Hepatocyte (in vitro differentiated cells): ENCODE measurements at regions not wholly inside any gene's neighbourhood (a gene's known extent, or its start where the extent isn't known, plus 50 kb on each side); places are given as distances from the start of the nearest gene placed in this dataset.

Source experiments
- DNase-seq: peaks from one replicate; pipeline ENCODE4 v3.0.0-alpha.2; 2016; ENCODE audit warnings: low spot score
- H2AFZ ChIP-seq: fragments of 200-600 bp; sonication (generic); 2 replicates; pipeline ENCODE4 v1.6.0; 2016; ENCODE audit warnings: antibody characterized with exemption, mild to moderate bottlenecking
- H3K27ac ChIP-seq: fragments of 200-600 bp; sonication (generic); 2 replicates; pipeline ENCODE4 v1.5.1; 2016; ENCODE audit warnings: mild to moderate bottlenecking
- H3K27me3 ChIP-seq: fragments of 200-600 bp; sonication (generic); 2 replicates; pipeline ENCODE4 v1.6.1; 2016
- H3K36me3 ChIP-seq: fragments of 200-600 bp; sonication (generic); replicated peaks from 2 replicates; pipeline ENCODE4 v1.5.1; 2016; ENCODE audit warnings: low read depth; ENCODE audit not compliant: insufficient read depth
- H3K4me1 ChIP-seq: fragments of 200-600 bp; sonication (generic); 2 replicates; pipeline ENCODE4 v1.5.1; 2016; ENCODE audit warnings: mild to moderate bottlenecking, moderate library complexity; ENCODE audit not compliant: insufficient read depth
- H3K4me2 ChIP-seq: fragments of 200-600 bp; sonication (generic); 2 replicates; pipeline ENCODE4 v1.6.0; 2016
- H3K4me3 ChIP-seq: fragments of 200-600 bp; sonication (generic); 2 replicates; pipeline ENCODE4 v1.5.1; 2016; ENCODE audit warnings: mild to moderate bottlenecking
- H3K79me2 ChIP-seq: fragments of 200-600 bp; sonication (generic); 2 replicates; pipeline ENCODE4 v1.6.0; 2017; ENCODE audit warnings: mild to moderate bottlenecking
- H3K9me2 ChIP-seq: fragments of 200-600 bp; sonication (generic); replicated peaks from 2 replicates; pipeline ENCODE4 v1.6.0; 2017; ENCODE audit warnings: mild to moderate bottlenecking; ENCODE audit not compliant: insufficient read depth
- H3K9me3 ChIP-seq: fragments of 200-600 bp; sonication (generic); 2 replicates; pipeline ENCODE4 v1.5.1; 2016; ENCODE audit warnings: low read depth, mild to moderate bottlenecking
- H4K20me1 ChIP-seq: fragments of 200-600 bp; sonication (generic); 2 replicates; pipeline ENCODE4 v1.6.0; 2016; ENCODE audit warnings: mild to moderate bottlenecking; ENCODE audit not compliant: insufficient read depth, poor library complexity, severe bottlenecking
- EZH2 ChIP-seq: fragments of 200-600 bp; sonication (generic); IDR thresholded peaks from 2 replicates; pipeline ENCODE4 v1.6.1; 2016; ENCODE audit warnings: antibody characterized with exemption, mild to moderate bottlenecking, borderline replicate concordance
- EZH2phosphoT487 ChIP-seq: fragments of 200-600 bp; sonication (generic); IDR thresholded peaks from one replicate; pipeline ENCODE4 v1.6.1; 2018; ENCODE audit warnings: antibody characterized with exemption, mild to moderate bottlenecking, low read depth, moderate library complexity; ENCODE audit not compliant: unreplicated experiment, severe bottlenecking
- WGBS: methylation state at CpG from one replicate; pipeline ENCODE4 v1.1.6; 2016; ENCODE audit warnings: low lambda C conversion rate; ENCODE audit errors: missing lambda C conversion rate; 5-methylcytosine and 5-hydroxymethylcytosine counted together
- TF ChIP-seq, protein P1 (sequence below): fragments of 200-600 bp; sonication (generic); IDR thresholded peaks from 2 replicates; pipeline ENCODE4 v1.5.1; 2016; ENCODE audit warnings: antibody characterized with exemption, mild to moderate bottlenecking; ENCODE audit not compliant: poor library complexity

DNA sequence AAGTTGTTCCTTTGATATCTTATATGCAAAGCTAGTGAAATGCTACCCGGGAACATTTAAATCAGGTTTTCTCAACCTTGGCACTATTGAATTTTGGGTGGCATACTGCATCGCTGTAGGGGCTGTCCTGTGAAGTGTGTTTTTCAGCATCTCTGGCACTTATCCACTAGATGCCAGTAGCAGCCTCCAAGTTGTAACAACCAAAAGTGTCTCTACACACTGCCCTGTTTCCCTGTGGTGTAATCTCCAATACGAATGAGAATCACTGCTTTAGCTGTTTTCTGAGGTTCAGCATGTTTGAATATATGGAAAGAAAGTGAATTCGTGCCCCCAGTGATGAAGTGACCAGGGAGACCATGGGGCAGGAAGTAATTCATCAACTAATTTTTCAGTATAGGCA is 551.6 kb upstream of the PRKX start:
- H3K4me2 ChIP-seq = no peak overlapping the region
- no peaks in the 10 kb centered on the region for H3K9me2 ChIP-seq
- no peaks in the 10 kb centered on the region for H3K9me3 ChIP-seq
- no peaks in the 10 kb centered on the region for H4K20me1 ChIP-seq
- H3K4me3 ChIP-seq = no peak overlapping the region
- DNase-seq = no peak
- H2AFZ ChIP-seq = no peak overlapping the region
- no peaks in the 10 kb centered on the region for H3K36me3 ChIP-seq
- no peak overlapping the region for H3K27ac ChIP-seq
- peaks cover 3% of the 10 kb centered on the region for H3K4me1 ChIP-seq
- 95% methylated on average over 4 of the region's 4 CpGs for WGBS
- no peaks in the 10 kb centered on the region for H3K79me2 ChIP-seq
- TF ChIP-seq EZH2phosphoT487 (no peak), EZH2 (no peak)
- TF ChIP-seq, protein P1, sequence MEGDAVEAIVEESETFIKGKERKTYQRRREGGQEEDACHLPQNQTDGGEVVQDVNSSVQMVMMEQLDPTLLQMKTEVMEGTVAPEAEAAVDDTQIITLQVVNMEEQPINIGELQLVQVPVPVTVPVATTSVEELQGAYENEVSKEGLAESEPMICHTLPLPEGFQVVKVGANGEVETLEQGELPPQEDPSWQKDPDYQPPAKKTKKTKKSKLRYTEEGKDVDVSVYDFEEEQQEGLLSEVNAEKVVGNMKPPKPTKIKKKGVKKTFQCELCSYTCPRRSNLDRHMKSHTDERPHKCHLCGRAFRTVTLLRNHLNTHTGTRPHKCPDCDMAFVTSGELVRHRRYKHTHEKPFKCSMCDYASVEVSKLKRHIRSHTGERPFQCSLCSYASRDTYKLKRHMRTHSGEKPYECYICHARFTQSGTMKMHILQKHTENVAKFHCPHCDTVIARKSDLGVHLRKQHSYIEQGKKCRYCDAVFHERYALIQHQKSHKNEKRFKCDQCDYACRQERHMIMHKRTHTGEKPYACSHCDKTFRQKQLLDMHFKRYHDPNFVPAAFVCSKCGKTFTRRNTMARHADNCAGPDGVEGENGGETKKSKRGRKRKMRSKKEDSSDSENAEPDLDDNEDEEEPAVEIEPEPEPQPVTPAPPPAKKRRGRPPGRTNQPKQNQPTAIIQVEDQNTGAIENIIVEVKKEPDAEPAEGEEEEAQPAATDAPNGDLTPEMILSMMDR = no peak
- H3K27me3 ChIP-seq = no peaks in the 10 kb centered on the region

DNA sequence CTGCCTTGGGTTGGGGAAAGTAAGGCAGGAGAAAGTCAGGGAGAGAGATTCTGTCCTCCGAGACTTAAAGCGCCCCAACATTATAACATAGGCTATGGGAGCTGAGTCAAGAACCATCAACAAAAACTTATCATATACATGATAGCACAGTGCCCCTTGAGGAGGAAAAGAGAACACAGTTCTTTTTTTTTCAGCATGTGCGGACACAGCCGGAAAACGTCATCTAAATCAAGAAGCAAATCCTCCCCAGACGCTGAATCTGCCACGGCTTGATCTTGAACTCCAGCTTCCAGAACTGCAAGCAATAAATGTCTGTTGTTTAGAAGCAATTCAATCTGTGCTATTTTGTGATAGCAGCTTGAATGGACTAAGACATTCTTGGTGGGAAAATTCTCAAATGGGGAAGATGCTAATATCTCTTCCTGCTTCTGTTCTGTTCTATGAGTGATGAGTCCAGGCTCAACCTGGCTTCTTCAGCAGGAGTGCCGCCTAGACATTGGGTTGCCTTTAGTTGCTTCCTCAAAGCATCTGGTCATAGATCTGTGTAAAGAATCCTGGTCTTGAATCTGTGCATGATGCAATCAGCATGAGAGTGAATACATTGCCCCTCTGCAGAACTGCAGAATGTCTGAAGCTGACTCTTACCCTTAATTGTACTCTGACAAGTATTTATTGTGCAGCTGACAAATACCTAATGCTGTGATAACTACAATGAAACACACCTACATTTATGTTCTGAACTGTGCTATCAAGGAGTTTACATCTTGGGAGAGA is 549.8 kb upstream of the PRKX start:
- Histone ChIP-seq H3K27me3 (no peaks in the 10 kb centered on the region), H3K79me2 (no peaks in the 10 kb centered on the region), H3K9me2 (no peaks in the 10 kb centered on the region), H2AFZ (peak overlapping the region; percentile 84), H3K4me2 (peak overlapping the region; percentile 71), H4K20me1 (no peaks in the 10 kb centered on the region), H3K4me3 (no peak overlapping the region), H3K4me1 (peaks cover 3% of the 10 kb centered on the region), H3K27ac (no peak overlapping the region), H3K36me3 (no peaks in the 10 kb centered on the region), H3K9me3 (no peaks in the 10 kb centered on the region)
- TF ChIP-seq EZH2phosphoT487 = no peak
- TF ChIP-seq EZH2 = no peak
- TF ChIP-seq, protein P1 = peak; percentile 56
- DNase-seq = peak; percentile 48
- 47% methylated on average over 8 of the region's 8 CpGs for WGBS

DNA sequence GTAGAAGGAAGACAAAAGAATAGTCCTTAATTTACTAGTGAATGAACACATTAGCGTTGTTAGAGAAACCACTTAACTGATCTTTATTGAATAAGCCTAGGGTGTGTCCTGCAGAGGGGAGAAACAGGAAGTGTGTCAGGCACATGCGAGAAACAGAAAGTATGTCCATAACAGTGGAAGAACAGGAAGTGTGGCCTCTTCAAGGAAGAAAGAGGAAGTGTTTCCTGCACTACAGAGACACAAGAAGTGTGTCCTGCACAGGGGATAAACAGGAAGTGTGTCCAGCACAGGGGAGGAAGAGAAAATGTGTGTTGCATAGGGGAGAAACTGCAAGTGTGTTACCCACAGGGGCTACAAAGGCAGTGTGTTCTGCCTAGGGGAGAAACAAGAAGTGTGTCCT is 539.6 kb upstream of the PRKX start:
- Histone ChIP-seq H3K36me3 (no peaks in the 10 kb centered on the region), H2AFZ (no peak overlapping the region), H3K27me3 (no peaks in the 10 kb centered on the region), H3K9me2 (no peaks in the 10 kb centered on the region), H3K9me3 (no peaks in the 10 kb centered on the region), H3K4me3 (no peak overlapping the region), H4K20me1 (no peaks in the 10 kb centered on the region), H3K4me1 (no peaks in the 10 kb centered on the region), H3K79me2 (no peaks in the 10 kb centered on the region), H3K27ac (no peak overlapping the region), H3K4me2 (no peak overlapping the region)
- DNase-seq = no peak
- WGBS = 73% methylated on average over 2 of the region's 2 CpGs
- TF ChIP-seq, protein P1 = no peak
- TF ChIP-seq EZH2 (no peak), EZH2phosphoT487 (no peak)
